DND-41 (cell line): ENCODE measurements at regions not wholly inside any gene's neighbourhood (a gene's known extent, or its start where the extent isn't known, plus 50 kb on each side); places are given as distances from the start of the nearest gene placed in this dataset.

Experiments used
- ATAC-seq: fragments of 200-7000 bp; cut with Tn5 transposase; 3 replicates; pipeline ENCODE4 v1.9.1; 2021; ENCODE audit warnings: low read depth; ENCODE audit not compliant: insufficient read depth
- DNase-seq: peaks from one replicate; pipeline ENCODE4 v3.0.0-alpha.2; 2020
- H2AFZ ChIP-seq: 2 replicates; pipeline ENCODE4 v1.6.0; 2012; ENCODE audit warnings: low read depth, low read length
- H3K27ac ChIP-seq: 2 replicates; pipeline ENCODE4 v1.5.1; 2012; ENCODE audit warnings: low read length, inconsistent platforms
- H3K27me3 ChIP-seq: fragments of 200-600 bp; sonication (generic); 2 replicates; pipeline ENCODE4 v1.6.0; 2012; ENCODE audit warnings: low read length, mild to moderate bottlenecking, inconsistent platforms; ENCODE audit not compliant: insufficient read depth, poor library complexity
- H3K36me3 ChIP-seq: 2 replicates; pipeline ENCODE4 v1.5.1; 2012; ENCODE audit warnings: low read length, inconsistent platforms; ENCODE audit not compliant: insufficient read depth
- H3K4me1 ChIP-seq: 2 replicates; pipeline ENCODE4 v1.5.1; 2012; ENCODE audit warnings: mild to moderate bottlenecking, low read length; ENCODE audit not compliant: insufficient read depth
- H3K4me2 ChIP-seq: 2 replicates; pipeline ENCODE4 v1.6.0; 2012; ENCODE audit warnings: mild to moderate bottlenecking, moderate library complexity, low read length, inconsistent platforms; ENCODE audit not compliant: insufficient read depth
- H3K4me3 ChIP-seq, 2 experiments: fragments of 200-600 bp in 1 of 2; shearing (Covaris generic) in 1 of 2; 2 replicates each; pipeline ENCODE4 v1.5.1; 2012 to 2016; ENCODE audit warnings: inconsistent platforms in 2 of 2, low read length in 2 of 2, mild to moderate bottlenecking in 2 of 2, low read depth in 1 of 2, moderate library complexity in 1 of 2
- H3K79me2 ChIP-seq: 2 replicates; pipeline ENCODE4 v1.6.0; 2012; ENCODE audit warnings: low read length, inconsistent platforms; ENCODE audit not compliant: insufficient read depth
- H3K9ac ChIP-seq: 2 replicates; pipeline ENCODE4 v1.6.0; 2012; ENCODE audit warnings: low read depth, mild to moderate bottlenecking, inconsistent platforms, low read length, moderate library complexity
- H3K9me3 ChIP-seq: 2 replicates; pipeline ENCODE4 v1.5.1; 2012; ENCODE audit warnings: low read length, moderate library complexity, mild to moderate bottlenecking, inconsistent platforms; ENCODE audit not compliant: insufficient read depth, severe bottlenecking
- H4K20me1 ChIP-seq: 2 replicates; pipeline ENCODE4 v1.6.0; 2012; ENCODE audit warnings: low read length; ENCODE audit not compliant: insufficient read depth
- EZH2 ChIP-seq: IDR thresholded peaks from 3 replicates; pipeline ENCODE4 v1.6.1; 2012; ENCODE audit warnings: borderline replicate concordance, low read depth, mild to moderate bottlenecking, moderate library complexity, low read length, inconsistent platforms; ENCODE audit not compliant: severe bottlenecking
- TF ChIP-seq, protein P1 (sequence below): IDR thresholded peaks from 2 replicates; pipeline ENCODE4 v1.5.1; 2012; ENCODE audit warnings: borderline replicate concordance, low read length, moderate library complexity, mild to moderate bottlenecking; ENCODE audit not compliant: poor library complexity, severe bottlenecking; ENCODE audit errors: extremely low read depth

GRCh38 chr14:21997300-21997699, 323.7 kb upstream of the OR4E1 start:
- peak; percentile 41 for DNase-seq
- Histone ChIP-seq H3K27ac (no peak overlapping the region), H3K79me2 (no peaks in the 10 kb centered on the region), H3K4me3 (no peak overlapping the region), H3K27me3 (peaks cover 30% of the 10 kb centered on the region), H3K9ac (no peak overlapping the region), H3K9me3 (no peaks in the 10 kb centered on the region), H4K20me1 (no peaks in the 10 kb centered on the region; the same call in 1 of the 2 replicates), H3K4me1 (no peaks in the 10 kb centered on the region), H2AFZ (no peak overlapping the region), H3K4me2 (no peak overlapping the region), H3K36me3 (no peaks in the 10 kb centered on the region)
- peak; percentile 83 for ATAC-seq
- TF ChIP-seq EZH2: no peak
- TF ChIP-seq, protein P1, sequence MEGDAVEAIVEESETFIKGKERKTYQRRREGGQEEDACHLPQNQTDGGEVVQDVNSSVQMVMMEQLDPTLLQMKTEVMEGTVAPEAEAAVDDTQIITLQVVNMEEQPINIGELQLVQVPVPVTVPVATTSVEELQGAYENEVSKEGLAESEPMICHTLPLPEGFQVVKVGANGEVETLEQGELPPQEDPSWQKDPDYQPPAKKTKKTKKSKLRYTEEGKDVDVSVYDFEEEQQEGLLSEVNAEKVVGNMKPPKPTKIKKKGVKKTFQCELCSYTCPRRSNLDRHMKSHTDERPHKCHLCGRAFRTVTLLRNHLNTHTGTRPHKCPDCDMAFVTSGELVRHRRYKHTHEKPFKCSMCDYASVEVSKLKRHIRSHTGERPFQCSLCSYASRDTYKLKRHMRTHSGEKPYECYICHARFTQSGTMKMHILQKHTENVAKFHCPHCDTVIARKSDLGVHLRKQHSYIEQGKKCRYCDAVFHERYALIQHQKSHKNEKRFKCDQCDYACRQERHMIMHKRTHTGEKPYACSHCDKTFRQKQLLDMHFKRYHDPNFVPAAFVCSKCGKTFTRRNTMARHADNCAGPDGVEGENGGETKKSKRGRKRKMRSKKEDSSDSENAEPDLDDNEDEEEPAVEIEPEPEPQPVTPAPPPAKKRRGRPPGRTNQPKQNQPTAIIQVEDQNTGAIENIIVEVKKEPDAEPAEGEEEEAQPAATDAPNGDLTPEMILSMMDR: peak; percentile 63

- Histone ChIP-seq H3K4me2 (no peak overlapping the region), H3K27ac (no peak overlapping the region), H3K9ac (no peak overlapping the region), H3K4me1 (no peaks in the 10 kb centered on the region), H3K4me3 (no peak overlapping the region), H3K9me3 (no peaks in the 10 kb centered on the region), H3K79me2 (no peaks in the 10 kb centered on the region), H3K36me3 (no peaks in the 10 kb centered on the region), H2AFZ (no peak overlapping the region), H4K20me1 (no peaks in the 10 kb centered on the region; the same call in 1 of the 2 replicates), H3K27me3 (peaks cover 30% of the 10 kb centered on the region)
- no peak for DNase-seq
- no peak for ATAC-seq
- TF ChIP-seq EZH2: no peak
- TF ChIP-seq, protein P1: no peak
These were observed 321.7 kb upstream of the OR4E1 start for GRCh38 chr14:21995332-21995731.

DNA sequence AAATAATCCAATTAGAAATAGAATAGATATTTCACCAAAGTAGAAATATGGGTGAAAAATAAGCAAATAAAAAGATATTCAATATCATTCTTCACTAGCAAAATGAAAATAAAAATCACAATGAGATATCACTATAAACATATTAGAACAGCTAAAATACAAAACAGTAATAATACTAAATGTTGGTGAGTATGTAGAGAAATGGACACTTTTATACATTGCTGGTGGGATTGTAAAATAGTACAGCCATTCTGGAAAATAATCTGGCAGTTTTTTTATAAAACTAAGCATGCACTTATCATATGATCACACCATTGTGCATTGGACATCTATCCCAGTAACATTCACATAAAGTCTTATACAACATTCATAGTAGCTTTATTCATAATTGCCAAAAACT, 320.2 kb upstream of the OR4E1 start:
- no peak overlapping the region for H3K4me3 ChIP-seq
- ATAC-seq (no peak), DNase-seq (no peak)
- H3K27ac ChIP-seq: no peak overlapping the region
- no peak overlapping the region for H2AFZ ChIP-seq
- no peak overlapping the region for H3K9ac ChIP-seq
- no peaks in the 10 kb centered on the region; the same call in 1 of the 2 replicates for H4K20me1 ChIP-seq
- H3K36me3 ChIP-seq: no peaks in the 10 kb centered on the region
- no peaks in the 10 kb centered on the region for H3K79me2 ChIP-seq
- H3K27me3 ChIP-seq: peaks cover 26% of the 10 kb centered on the region
- no peaks in the 10 kb centered on the region for H3K9me3 ChIP-seq
- H3K4me1 ChIP-seq: no peaks in the 10 kb centered on the region
- no peak overlapping the region for H3K4me2 ChIP-seq
- TF ChIP-seq EZH2: no peak
- TF ChIP-seq, protein P1: no peak

DNA sequence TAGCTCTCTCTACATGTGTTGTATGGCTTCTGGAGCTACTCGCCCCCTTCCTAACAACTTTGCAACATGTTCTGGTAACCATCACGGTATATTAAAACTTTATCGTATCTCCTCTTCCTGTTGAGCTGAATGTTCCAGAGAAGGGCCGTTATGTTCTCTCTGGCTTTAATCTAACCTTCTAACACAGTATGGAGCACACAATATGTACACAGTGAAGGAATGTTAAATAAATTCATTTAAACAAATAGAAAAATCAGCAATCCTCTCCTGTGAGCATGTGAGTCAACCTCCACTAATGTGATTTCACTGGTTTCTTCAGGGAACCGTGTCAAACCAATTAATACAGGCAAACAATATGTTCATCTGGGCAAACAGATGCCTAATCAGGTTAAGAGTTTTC, 319.5 kb upstream of the OR4E1 start:
- Histone ChIP-seq H4K20me1 (no peaks in the 10 kb centered on the region; the same call in 1 of the 2 replicates), H3K4me2 (no peak overlapping the region), H3K4me1 (no peaks in the 10 kb centered on the region), H3K9ac (no peak overlapping the region), H3K79me2 (no peaks in the 10 kb centered on the region), H3K9me3 (no peaks in the 10 kb centered on the region), H3K4me3 (no peak overlapping the region), H3K27ac (no peak overlapping the region), H3K27me3 (peaks cover 26% of the 10 kb centered on the region), H3K36me3 (no peaks in the 10 kb centered on the region), H2AFZ (no peak overlapping the region)
- DNase-seq (no peak), ATAC-seq (no peak)
- peak; percentile 60 for TF ChIP-seq EZH2
- TF ChIP-seq, protein P1: no peak
